ENCODE measurements at regions not wholly inside any gene's neighbourhood (a gene's known extent, or its start where the extent isn't known, plus 50 kb on each side); places are given as distances from the start of the nearest gene placed in this dataset.

GRCh38 chr18:77737405-77737804 lies 487.8 kb downstream of the GALR1 start:
- Histone ChIP-seq H3K27ac (no peak overlapping the region), H3K4me3 (no peak overlapping the region), H3K36me3 (no peaks in the 10 kb centered on the region), H3K9me3 (no peaks in the 10 kb centered on the region), H3K4me1 (no peaks in the 10 kb centered on the region), H3K27me3 (peaks cover 0 to 9% of the 10 kb centered on the region in 2 donors)
- intact Hi-C loops (cut with DNase I; ENCODE audit: low total_unique reads), result no loop called here
- DNase-seq (ENCODE audit: low spot score in 2 of 2), result no peak
- TF ChIP-seq CTCF (IDR thresholded peaks at IDR 0.05) (no peak), POLR2AphosphoS5 (IDR thresholded peaks at IDR 0.05) (no peak), POLR2A (IDR thresholded peaks at IDR 0.05) (no peak)

GRCh38 chr18:77749089-77749488 lies 499.4 kb downstream of the GALR1 start:
- H3K4me1 ChIP-seq, result no peaks in the 10 kb centered on the region
- H3K27ac ChIP-seq, result no peak overlapping the region
- DNase-seq (ENCODE audit: low spot score in 2 of 2), result no peak
- intact Hi-C loops (cut with DNase I; ENCODE audit: low total_unique reads), result no loop called here
- H3K36me3 ChIP-seq, result no peaks in the 10 kb centered on the region
- no peaks in the 10 kb centered on the region for H3K27me3 ChIP-seq
- no peaks in the 10 kb centered on the region for H3K9me3 ChIP-seq
- no peak overlapping the region for H3K4me3 ChIP-seq
- TF ChIP-seq POLR2A (IDR thresholded peaks at IDR 0.05) (no peak), CTCF (IDR thresholded peaks at IDR 0.05) (no peak), POLR2AphosphoS5 (IDR thresholded peaks at IDR 0.05) (no peak)

GRCh38 chr18:77750006-77750405 lies 500.4 kb downstream of the GALR1 start:
- TF ChIP-seq POLR2A (IDR thresholded peaks at IDR 0.05) (no peak), POLR2AphosphoS5 (IDR thresholded peaks at IDR 0.05) (no peak), CTCF (IDR thresholded peaks at IDR 0.05) (no peak)
- no peaks in the 10 kb centered on the region for H3K4me1 ChIP-seq
- no peak overlapping the region for H3K27ac ChIP-seq
- intact Hi-C loops (cut with DNase I; ENCODE audit: low total_unique reads), result loop anchor here (10.0 kb wide), 1 partner anchor 1905 kb away; no protein-coding TSS in a partner anchor
- H3K27me3 ChIP-seq, result peaks cover 0 to 6% of the 10 kb centered on the region in 2 donors
- H3K36me3 ChIP-seq, result no peaks in the 10 kb centered on the region
- H3K9me3 ChIP-seq, result no peaks in the 10 kb centered on the region
- H3K4me3 ChIP-seq, result no peak overlapping the region
- DNase-seq (ENCODE audit: low spot score in 2 of 2), result no peak

- no peak for DNase-seq (ENCODE audit: low spot score in 2 of 2)
- no peak overlapping the region for H3K27ac ChIP-seq
- H3K27me3 ChIP-seq, result peaks cover 0 to 6% of the 10 kb centered on the region in 2 donors
- H3K9me3 ChIP-seq, result no peaks in the 10 kb centered on the region
- no peak for TF ChIP-seq POLR2A (IDR thresholded peaks at IDR 0.05)
- TF ChIP-seq POLR2AphosphoS5 (IDR thresholded peaks at IDR 0.05), result no peak
- no peak for TF ChIP-seq CTCF (IDR thresholded peaks at IDR 0.05)
- H3K4me1 ChIP-seq, result no peaks in the 10 kb centered on the region
- intact Hi-C loops (cut with DNase I; ENCODE audit: low total_unique reads), result loop anchor here (10.0 kb wide), 1 partner anchor 1910 kb away; no protein-coding TSS in a partner anchor
- no peak overlapping the region for H3K4me3 ChIP-seq
- H3K36me3 ChIP-seq, result no peaks in the 10 kb centered on the region
Measured at GRCh38 chr18:77754475-77755044, 504.9 kb downstream of the GALR1 start.

- Histone ChIP-seq H3K4me3 (no peak overlapping the region), H3K27me3 (peaks cover 0 to 6% of the 10 kb centered on the region in 2 donors), H3K9me3 (no peaks in the 10 kb centered on the region), H3K4me1 (no peaks in the 10 kb centered on the region), H3K36me3 (no peaks in the 10 kb centered on the region), H3K27ac (no peak overlapping the region)
- no peak for DNase-seq (ENCODE audit: low spot score in 2 of 2)
- TF ChIP-seq POLR2A (IDR thresholded peaks at IDR 0.05) (no peak), CTCF (IDR thresholded peaks at IDR 0.05) (no peak), POLR2AphosphoS5 (IDR thresholded peaks at IDR 0.05) (no peak)
- intact Hi-C loops (cut with DNase I; ENCODE audit: low total_unique reads), result loop anchor here (10.0 kb wide), 1 partner anchor 1910 kb away; no protein-coding TSS in a partner anchor
Measured at GRCh38 chr18:77755187-77755586, 505.5 kb downstream of the GALR1 start.
